ENCODE measurements at regions not wholly inside any gene's neighbourhood (a gene's known extent, or its start where the extent isn't known, plus 50 kb on each side); places are given as distances from the start of the nearest gene placed in this dataset.
A peak's percentile ranks its signal among the peaks of the same experiment; 100 is the strongest.
"Not testable (repeated sequence)": the region's sequence is repeated elsewhere in the genome, so short reads cannot be mapped to it uniquely, and the experiment has no call there.

DNA sequence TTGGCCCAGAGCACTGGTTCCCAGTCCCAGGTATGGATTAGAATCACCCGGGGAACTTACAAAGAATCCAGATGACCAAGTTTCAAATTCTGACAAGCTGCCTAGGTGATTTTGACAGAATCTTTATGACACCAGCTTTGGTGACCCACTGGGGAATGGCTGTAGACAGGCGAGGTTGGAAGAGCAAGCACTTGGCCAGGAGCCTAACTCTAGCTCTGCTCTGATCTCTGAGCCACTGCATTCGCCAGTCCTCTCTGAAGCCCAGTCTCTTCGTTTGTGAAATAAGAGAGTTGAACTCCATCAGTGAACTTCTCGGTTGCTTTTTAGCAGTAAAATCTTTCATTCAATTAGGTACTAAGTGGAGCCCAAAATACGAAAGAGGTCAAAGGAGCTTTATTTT, 161.2 kb downstream of the VEGFA start:
- DNase-seq (ENCODE audit: low read depth), result no peak
- no peak overlapping the region for H3K4me3 ChIP-seq (replicated peaks; ENCODE audit: low read depth, low read length)
- TF ChIP-seq, protein P1, sequence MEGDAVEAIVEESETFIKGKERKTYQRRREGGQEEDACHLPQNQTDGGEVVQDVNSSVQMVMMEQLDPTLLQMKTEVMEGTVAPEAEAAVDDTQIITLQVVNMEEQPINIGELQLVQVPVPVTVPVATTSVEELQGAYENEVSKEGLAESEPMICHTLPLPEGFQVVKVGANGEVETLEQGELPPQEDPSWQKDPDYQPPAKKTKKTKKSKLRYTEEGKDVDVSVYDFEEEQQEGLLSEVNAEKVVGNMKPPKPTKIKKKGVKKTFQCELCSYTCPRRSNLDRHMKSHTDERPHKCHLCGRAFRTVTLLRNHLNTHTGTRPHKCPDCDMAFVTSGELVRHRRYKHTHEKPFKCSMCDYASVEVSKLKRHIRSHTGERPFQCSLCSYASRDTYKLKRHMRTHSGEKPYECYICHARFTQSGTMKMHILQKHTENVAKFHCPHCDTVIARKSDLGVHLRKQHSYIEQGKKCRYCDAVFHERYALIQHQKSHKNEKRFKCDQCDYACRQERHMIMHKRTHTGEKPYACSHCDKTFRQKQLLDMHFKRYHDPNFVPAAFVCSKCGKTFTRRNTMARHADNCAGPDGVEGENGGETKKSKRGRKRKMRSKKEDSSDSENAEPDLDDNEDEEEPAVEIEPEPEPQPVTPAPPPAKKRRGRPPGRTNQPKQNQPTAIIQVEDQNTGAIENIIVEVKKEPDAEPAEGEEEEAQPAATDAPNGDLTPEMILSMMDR (IDR thresholded peaks at IDR 0.05; ENCODE audit: low read length, missing control alignments), result no peak

DNA sequence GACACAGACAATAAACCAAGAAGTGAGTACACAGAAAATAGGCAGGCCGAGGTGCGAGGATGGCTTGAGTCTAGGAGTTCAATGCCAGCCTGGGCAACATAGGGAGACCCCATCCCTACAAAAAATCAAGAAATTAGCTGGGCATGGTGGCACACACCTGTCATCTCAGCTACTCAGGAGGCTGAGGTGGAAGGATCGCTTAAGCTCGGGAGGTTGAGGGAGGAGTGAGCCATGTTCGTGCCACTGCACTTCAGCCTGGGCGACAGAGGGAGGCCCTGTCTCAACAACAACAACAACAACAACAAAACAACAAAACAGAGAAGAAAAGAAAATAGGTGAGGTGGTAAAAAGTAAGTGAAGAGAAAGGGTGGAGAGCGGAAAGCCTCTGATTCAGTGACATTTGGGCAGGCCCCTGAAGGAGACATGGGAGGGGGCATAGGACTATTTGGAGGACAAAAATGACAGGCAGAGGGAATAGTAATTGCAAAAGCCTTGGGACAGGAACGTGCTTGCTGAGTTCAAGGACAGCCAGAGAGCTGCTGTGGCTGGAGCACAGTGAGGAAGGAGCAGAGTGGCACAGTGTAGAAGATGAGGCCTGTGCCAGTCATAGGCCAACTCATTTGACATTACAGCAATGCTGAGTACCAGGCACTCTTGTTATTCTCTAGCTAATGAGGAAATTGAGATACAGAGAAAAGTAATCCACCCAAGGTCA, 160.6 kb downstream of the VEGFA start:
- DNase-seq (ENCODE audit: low read depth), result no peak
- no peak overlapping the region for H3K4me3 ChIP-seq (replicated peaks; ENCODE audit: low read depth, low read length)
- TF ChIP-seq, protein P1 (IDR thresholded peaks at IDR 0.05; ENCODE audit: low read length, missing control alignments), result no peak

- H3K4me3 ChIP-seq (replicated peaks; ENCODE audit: low read depth, low read length), result no peak overlapping the region
- TF ChIP-seq, protein P1 (IDR thresholded peaks at IDR 0.05; ENCODE audit: low read length, missing control alignments), result no peak
- no peak for DNase-seq (ENCODE audit: low read depth)
Measured at GRCh38 chr6:43929511-43929910, 159.5 kb downstream of the VEGFA start.

DNA sequence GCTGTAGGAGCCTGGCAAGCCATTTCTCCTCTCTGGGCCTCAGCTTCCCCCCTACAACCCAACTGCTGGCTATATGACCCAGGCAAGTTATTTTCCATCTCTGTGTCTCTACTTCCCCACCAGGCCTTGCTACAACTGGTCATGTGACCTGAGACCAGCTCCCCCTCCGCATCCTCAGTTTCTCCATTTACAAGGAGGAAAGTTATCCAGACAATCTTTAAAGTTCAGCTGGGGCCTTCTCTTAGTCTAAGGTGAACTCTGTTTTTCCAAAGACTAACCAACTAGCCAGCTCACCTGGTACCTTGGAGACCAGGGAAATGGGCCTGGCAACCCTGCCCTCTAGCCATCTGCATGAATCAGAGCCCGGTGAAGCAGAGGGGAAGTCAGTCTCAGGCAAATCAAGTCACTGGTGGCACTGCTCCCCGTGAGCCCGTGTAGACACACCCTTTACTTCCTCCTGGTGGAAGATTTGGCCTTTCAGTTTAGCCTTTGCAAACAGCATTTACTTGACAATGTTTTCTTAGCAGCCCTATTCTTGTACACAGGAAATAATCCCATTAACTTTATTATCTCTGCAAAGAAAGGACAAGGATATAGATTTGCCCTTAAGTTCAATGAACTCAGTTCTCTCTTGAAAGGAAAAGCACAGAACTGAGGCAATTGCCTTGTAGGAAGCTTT, 157.7 kb downstream of the VEGFA start:
- DNase-seq (ENCODE audit: low read depth), result no peak
- TF ChIP-seq, protein P1 (IDR thresholded peaks at IDR 0.05; ENCODE audit: low read length, missing control alignments), result no peak

GRCh38 chr6:43926634-43927531, 156.9 kb downstream of the VEGFA start:
- TF ChIP-seq, protein P1 (IDR thresholded peaks at IDR 0.05; ENCODE audit: low read length, missing control alignments), result no peak
- no peak overlapping the region for H3K4me3 ChIP-seq (replicated peaks; ENCODE audit: low read depth, low read length)
- peak; percentile 91 for DNase-seq (ENCODE audit: low read depth)

More for the DNA sequence above, 157.7 kb downstream of the VEGFA start:
- no peak overlapping the region for H3K4me3 ChIP-seq (replicated peaks; ENCODE audit: low read depth, low read length)

GRCh38 chr6:43925636-43926139, 155.7 kb downstream of the VEGFA start:
- DNase-seq (ENCODE audit: low read depth); H3K4me3 ChIP-seq (replicated peaks; ENCODE audit: low read depth, low read length): not testable (repeated sequence)

DNA sequence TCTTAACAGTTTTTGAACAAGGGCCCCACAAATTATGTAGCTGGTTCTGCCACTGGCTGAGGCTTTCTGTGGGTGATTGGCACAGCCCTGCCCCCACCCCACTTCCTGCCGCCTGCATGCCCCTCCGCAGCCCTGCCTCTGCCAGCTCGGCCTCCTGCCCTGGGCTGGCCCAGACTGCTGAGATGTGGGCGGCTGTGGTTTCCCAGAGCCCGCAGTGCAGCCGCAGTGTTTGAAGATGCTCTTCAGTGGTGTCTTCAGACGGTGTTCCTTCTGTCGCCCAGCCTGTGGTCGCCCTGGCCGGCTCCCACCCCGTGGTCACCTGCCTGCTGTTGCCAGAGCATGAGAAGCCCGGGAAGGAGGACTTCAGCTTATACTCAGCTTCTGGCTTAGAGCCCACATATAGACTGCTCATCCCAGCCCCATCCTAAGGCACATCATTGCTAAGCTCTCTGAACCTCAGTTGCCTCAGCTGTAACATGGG, 154.3 kb downstream of the VEGFA start:
- H3K4me3 ChIP-seq (replicated peaks; ENCODE audit: low read depth, low read length), result no peak overlapping the region
- TF ChIP-seq, protein P1 (IDR thresholded peaks at IDR 0.05; ENCODE audit: low read length, missing control alignments), result no peak

More for the DNA sequence above, 154.3 kb downstream of the VEGFA start:
- no peak for DNase-seq (ENCODE audit: low read depth)

Data from fibroblast of pulmonary artery (primary cell).